Colonic mucosa (tissue), 4 donors: ENCODE measurements at regions not wholly inside any gene's neighbourhood (a gene's known extent, or its start where the extent isn't known, plus 50 kb on each side); places are given as distances from the start of the nearest gene placed in this dataset.
"Not testable (repeated sequence)": the region's sequence is repeated elsewhere in the genome, so short reads cannot be mapped to it uniquely, and the experiment has no call there.

Experiments
- DNase-seq: peaks from one replicate; pipeline ENCODE4 v3.0.0-alpha.2; 2020
- H3K27ac ChIP-seq: fragments of 200-600 bp; one replicate; pipeline ENCODE4 v1.8.0; 2021
- H3K27me3 ChIP-seq: fragments of 200-600 bp; one replicate; pipeline ENCODE4 v1.8.0; 2021
- H3K36me3 ChIP-seq: fragments of 200-600 bp; one replicate; pipeline ENCODE4 v1.8.0; 2021
- H3K4me1 ChIP-seq: fragments of 200-600 bp; one replicate; pipeline ENCODE4 v1.8.0; 2021; ENCODE audit warnings: mild to moderate bottlenecking
- H3K4me3 ChIP-seq: fragments of 200-600 bp; one replicate; pipeline ENCODE4 v1.8.0; 2021
- H3K9ac ChIP-seq, 2 donors: one replicate each; pipeline ENCODE4 v1.7.0; 2013; ENCODE audit warnings: control low read depth in 2 of 2, low read depth in 2 of 2, low read length in 2 of 2
- H3K9me3 ChIP-seq: fragments of 200-600 bp; one replicate; pipeline ENCODE4 v1.8.0; 2021
- intact Hi-C: fragments of 100-400 bp; cut with DNase I; formaldehyde crosslinking; loops from one replicate; pipeline ENCODE4 v1.14.1; 2022
- TF ChIP-seq, protein P1 (sequence below): fragments of 200-600 bp; IDR thresholded peaks from one replicate; pipeline ENCODE4 v1.8.0; 2022; ENCODE audit warnings: antibody characterized with exemption, mild to moderate bottlenecking
- donor health status: healthy.
- donor health status: DM: no; HTN: no; CAD: no.
- donor health status: DM: no; HTN: no; CAD: no.

GRCh38 chr5:82544004-82544403, 265.9 kb upstream of the RPS23 start:
- Histone ChIP-seq H3K9me3 (no peaks in the 10 kb centered on the region), H3K27ac (no peak overlapping the region), H3K36me3 (no peaks in the 10 kb centered on the region), H3K27me3 (no peaks in the 10 kb centered on the region), H3K4me3 (no peak overlapping the region), H3K4me1 (no peaks in the 10 kb centered on the region), H3K9ac (no peak overlapping the region)
- intact Hi-C loops = no loop called here
- DNase-seq = no peak
- TF ChIP-seq, protein P1, sequence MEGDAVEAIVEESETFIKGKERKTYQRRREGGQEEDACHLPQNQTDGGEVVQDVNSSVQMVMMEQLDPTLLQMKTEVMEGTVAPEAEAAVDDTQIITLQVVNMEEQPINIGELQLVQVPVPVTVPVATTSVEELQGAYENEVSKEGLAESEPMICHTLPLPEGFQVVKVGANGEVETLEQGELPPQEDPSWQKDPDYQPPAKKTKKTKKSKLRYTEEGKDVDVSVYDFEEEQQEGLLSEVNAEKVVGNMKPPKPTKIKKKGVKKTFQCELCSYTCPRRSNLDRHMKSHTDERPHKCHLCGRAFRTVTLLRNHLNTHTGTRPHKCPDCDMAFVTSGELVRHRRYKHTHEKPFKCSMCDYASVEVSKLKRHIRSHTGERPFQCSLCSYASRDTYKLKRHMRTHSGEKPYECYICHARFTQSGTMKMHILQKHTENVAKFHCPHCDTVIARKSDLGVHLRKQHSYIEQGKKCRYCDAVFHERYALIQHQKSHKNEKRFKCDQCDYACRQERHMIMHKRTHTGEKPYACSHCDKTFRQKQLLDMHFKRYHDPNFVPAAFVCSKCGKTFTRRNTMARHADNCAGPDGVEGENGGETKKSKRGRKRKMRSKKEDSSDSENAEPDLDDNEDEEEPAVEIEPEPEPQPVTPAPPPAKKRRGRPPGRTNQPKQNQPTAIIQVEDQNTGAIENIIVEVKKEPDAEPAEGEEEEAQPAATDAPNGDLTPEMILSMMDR = no peak

DNA sequence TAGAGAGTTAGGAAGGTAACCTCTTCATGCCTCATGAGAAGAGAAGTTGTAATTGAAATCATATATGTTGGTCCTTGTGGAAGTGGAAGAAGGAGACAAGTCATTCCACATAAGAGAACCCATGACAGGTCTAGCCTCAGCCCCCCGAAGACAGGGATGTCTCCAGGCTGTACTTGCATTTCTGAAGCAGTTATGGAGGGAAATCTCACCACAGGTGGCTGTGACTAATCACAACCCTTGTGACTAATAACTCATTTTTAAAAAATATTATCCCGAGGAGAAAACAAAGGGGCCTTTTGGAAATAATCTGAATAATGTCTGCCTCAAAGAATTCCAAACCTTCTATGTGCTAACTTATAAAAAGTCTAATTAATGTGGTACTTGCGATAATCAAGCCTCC, 262.1 kb upstream of the RPS23 start:
- intact Hi-C loops = no loop called here
- Histone ChIP-seq H3K9me3 (no peaks in the 10 kb centered on the region), H3K4me1 (no peaks in the 10 kb centered on the region), H3K27ac (no peak overlapping the region), H3K9ac (no peak overlapping the region), H3K36me3 (no peaks in the 10 kb centered on the region), H3K4me3 (no peak overlapping the region), H3K27me3 (no peaks in the 10 kb centered on the region)
- TF ChIP-seq, protein P1 = no peak
- no peak for DNase-seq

- Histone ChIP-seq H3K4me3 (no peak overlapping the region), H3K9ac (no peak overlapping the region), H3K27me3 (no peaks in the 10 kb centered on the region), H3K4me1 (no peaks in the 10 kb centered on the region), H3K36me3 (no peaks in the 10 kb centered on the region), H3K9me3 (no peaks in the 10 kb centered on the region), H3K27ac (no peak overlapping the region)
- no peak for DNase-seq
- intact Hi-C loops = no loop called here
- TF ChIP-seq, protein P1 = no peak
Measured at GRCh38 chr5:82538339-82539034, 260.3 kb upstream of the RPS23 start.

DNA sequence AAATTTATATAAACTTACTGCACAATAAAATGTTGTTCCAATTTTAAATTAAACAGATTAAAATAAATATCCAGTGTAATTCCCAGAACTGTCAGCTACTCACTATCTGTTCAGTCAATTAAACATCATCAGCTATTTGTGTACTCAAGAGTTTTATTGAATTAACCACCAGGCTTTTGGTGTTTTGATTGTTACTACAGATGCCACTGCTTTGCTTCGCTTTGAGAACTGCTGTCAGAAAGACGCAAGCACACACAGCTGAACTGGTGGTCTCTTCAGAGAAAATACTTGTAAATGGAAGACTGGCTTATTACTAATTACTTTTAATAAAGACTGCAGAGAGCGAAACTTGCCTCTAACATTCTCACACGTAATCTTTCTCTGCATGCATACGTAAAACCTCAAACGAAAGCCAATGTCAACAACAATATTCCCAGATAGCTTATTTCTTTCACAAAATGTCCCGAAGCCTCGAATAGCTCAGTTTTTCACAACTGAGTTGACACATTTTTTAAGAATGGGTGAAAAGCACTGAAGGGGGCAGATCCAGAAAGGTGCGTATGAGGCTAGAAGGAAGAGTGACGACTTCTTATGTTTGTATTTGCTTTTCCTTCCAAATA, 259.6 kb upstream of the RPS23 start:
- intact Hi-C loops = no loop called here
- TF ChIP-seq, protein P1 = no peak

GRCh38 chr5:82534986-82535385, 256.8 kb upstream of the RPS23 start:
- Histone ChIP-seq H3K9me3 (no peaks in the 10 kb centered on the region), H3K4me3 (no peak overlapping the region), H3K27ac (no peak overlapping the region), H3K9ac (no peak overlapping the region), H3K27me3 (no peaks in the 10 kb centered on the region), H3K36me3 (no peaks in the 10 kb centered on the region), H3K4me1 (no peaks in the 10 kb centered on the region)
- DNase-seq = no peak
- intact Hi-C loops = no loop called here
- TF ChIP-seq, protein P1 = no peak

More for the DNA sequence above, 259.6 kb upstream of the RPS23 start:
- H3K9me3 ChIP-seq = no peaks in the 10 kb centered on the region
- no peak overlapping the region for H3K27ac ChIP-seq
- no peak for DNase-seq
- no peak overlapping the region for H3K9ac ChIP-seq
- no peaks in the 10 kb centered on the region for H3K36me3 ChIP-seq
- H3K27me3 ChIP-seq = no peaks in the 10 kb centered on the region
- no peak overlapping the region for H3K4me3 ChIP-seq
- H3K4me1 ChIP-seq = no peaks in the 10 kb centered on the region

GRCh38 chr5:82532075-82532474, 253.9 kb upstream of the RPS23 start:
- intact Hi-C loops, H3K36me3 ChIP-seq, H3K27ac ChIP-seq, H3K9ac ChIP-seq, DNase-seq, H3K4me1 ChIP-seq, H3K9me3 ChIP-seq, H3K4me3 ChIP-seq, H3K27me3 ChIP-seq: not testable (repeated sequence)
